ENCODE measurements at regions not wholly inside any gene's neighbourhood (a gene's known extent, or its start where the extent isn't known, plus 50 kb on each side); places are given as distances from the start of the nearest gene placed in this dataset.

- no peaks in the 10 kb centered on the region for H3K4me1 ChIP-seq (ENCODE audit: control insufficient read depth, extremely low read depth, insufficient read depth, low read length)
- dilution Hi-C loops (cut with MboI; ENCODE audit: extremely low pct_ligation_motif_present, low sequenced_read_pairs): no loop called here
- H3K36me3 ChIP-seq (ENCODE audit: control insufficient read depth in 2 of 2, extremely low read depth in 1 of 2, insufficient read depth in 2 of 2, low read length in 2 of 2): no peaks in the 10 kb centered on the region
- TF ChIP-seq, protein P1, sequence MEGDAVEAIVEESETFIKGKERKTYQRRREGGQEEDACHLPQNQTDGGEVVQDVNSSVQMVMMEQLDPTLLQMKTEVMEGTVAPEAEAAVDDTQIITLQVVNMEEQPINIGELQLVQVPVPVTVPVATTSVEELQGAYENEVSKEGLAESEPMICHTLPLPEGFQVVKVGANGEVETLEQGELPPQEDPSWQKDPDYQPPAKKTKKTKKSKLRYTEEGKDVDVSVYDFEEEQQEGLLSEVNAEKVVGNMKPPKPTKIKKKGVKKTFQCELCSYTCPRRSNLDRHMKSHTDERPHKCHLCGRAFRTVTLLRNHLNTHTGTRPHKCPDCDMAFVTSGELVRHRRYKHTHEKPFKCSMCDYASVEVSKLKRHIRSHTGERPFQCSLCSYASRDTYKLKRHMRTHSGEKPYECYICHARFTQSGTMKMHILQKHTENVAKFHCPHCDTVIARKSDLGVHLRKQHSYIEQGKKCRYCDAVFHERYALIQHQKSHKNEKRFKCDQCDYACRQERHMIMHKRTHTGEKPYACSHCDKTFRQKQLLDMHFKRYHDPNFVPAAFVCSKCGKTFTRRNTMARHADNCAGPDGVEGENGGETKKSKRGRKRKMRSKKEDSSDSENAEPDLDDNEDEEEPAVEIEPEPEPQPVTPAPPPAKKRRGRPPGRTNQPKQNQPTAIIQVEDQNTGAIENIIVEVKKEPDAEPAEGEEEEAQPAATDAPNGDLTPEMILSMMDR (IDR thresholded peaks at IDR 0.05; ENCODE audit: extremely low read depth in 1 of 2, insufficient read depth in 1 of 2, low read depth in 1 of 2, low read length in 2 of 2): no peak
- TF ChIP-seq, protein P2, sequence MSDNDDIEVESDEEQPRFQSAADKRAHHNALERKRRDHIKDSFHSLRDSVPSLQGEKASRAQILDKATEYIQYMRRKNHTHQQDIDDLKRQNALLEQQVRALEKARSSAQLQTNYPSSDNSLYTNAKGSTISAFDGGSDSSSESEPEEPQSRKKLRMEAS (IDR thresholded peaks at IDR 0.05; ENCODE audit: insufficient read depth, insufficient read length): no peak
- TF ChIP-seq JUN (IDR thresholded peaks at IDR 0.05; ENCODE audit: borderline replicate concordance, insufficient read depth, insufficient read length, low read depth) (no peak), GATA2 (IDR thresholded peaks at IDR 0.05; ENCODE audit: insufficient read depth, insufficient read length, low read depth, low read length) (no peak), MYC (IDR thresholded peaks at IDR 0.05; ENCODE audit: low read depth, low read length) (no peak)
- H3K9me1 ChIP-seq (replicated peaks; ENCODE audit: control insufficient read depth, extremely low read depth, insufficient read depth, low read length): no peaks in the 10 kb centered on the region
- H4K20me1 ChIP-seq (replicated peaks; ENCODE audit: control insufficient read depth, extremely low read depth, insufficient read depth, low read length): no peaks in the 10 kb centered on the region
- H2AFZ ChIP-seq (ENCODE audit: low read depth, low read length): no peak overlapping the region
- ChIA-PET POLR2A (no interaction called here), CTCF (no interaction called here)
- H3K4me2 ChIP-seq (ENCODE audit: insufficient read depth, low read length): no peak overlapping the region
- H3K27ac ChIP-seq (ENCODE audit: insufficient read depth, low read depth, low read length): no peak overlapping the region
- FAIRE-seq: no peak
- H3K4me3 ChIP-seq (replicated peaks in 1 of 3; ENCODE audit: insufficient read depth in 1 of 3, low read depth in 1 of 3, low read length in 3 of 3): no peak overlapping the region
- no peaks in the 10 kb centered on the region for H3K79me2 ChIP-seq (ENCODE audit: control insufficient read depth, insufficient read depth, low read length)
- intact Hi-C loops (cut with micrococcal nuclease): no loop called here
- no peaks in the 10 kb centered on the region for H3K27me3 ChIP-seq (ENCODE audit: control insufficient read depth in 2 of 2, insufficient read depth in 2 of 2, low read length in 2 of 2)
- H3K9me3 ChIP-seq (replicated peaks; ENCODE audit: control insufficient read depth, insufficient read depth, low read length): no peaks in the 10 kb centered on the region
- H3K9ac ChIP-seq (replicated peaks; ENCODE audit: extremely low read depth, insufficient read depth, low read length): no peak overlapping the region
- no peak for DNase-seq (ENCODE audit: low read depth, low spot score)
- no TSS peak for BruUV-seq (replicated peaks)
Observed at GRCh38 chr5:29654954-29655353, 1538.5 kb upstream of the CDH6 start.

DNA sequence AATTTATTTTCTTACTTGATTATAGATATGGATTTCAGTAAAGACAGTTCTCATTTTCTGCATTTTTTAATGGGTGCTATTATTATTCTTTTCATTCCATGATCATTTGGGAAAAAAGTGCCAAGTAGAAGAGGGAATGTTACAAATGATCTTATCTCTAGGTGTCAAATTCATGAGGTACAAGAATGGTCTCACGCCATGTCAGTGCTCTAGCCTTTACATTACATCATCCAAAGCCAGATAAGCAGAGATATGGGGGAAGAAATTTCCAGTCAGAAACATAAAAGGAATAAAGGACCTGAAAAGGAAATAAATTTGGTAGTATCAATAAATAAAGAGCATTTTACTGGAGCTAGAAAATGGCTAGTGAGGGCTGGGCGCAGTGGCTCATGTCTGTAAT is 1544.2 kb upstream of the CDH6 start:
- ChIA-PET CTCF (no interaction called here), POLR2A (interaction anchor here (0.6 kb wide), 1 partner anchor 60 kb away, joined by 5 read pairs; no protein-coding TSS in a partner anchor)
- Histone ChIP-seq H3K36me3 (ENCODE audit: control insufficient read depth in 2 of 2, extremely low read depth in 1 of 2, insufficient read depth in 2 of 2, low read length in 2 of 2) (no peaks in the 10 kb centered on the region), H3K4me2 (ENCODE audit: insufficient read depth, low read length) (no peak overlapping the region), H3K4me3 (replicated peaks in 1 of 3; ENCODE audit: insufficient read depth in 1 of 3, low read depth in 1 of 3, low read length in 3 of 3) (no peak overlapping the region), H3K9me1 (replicated peaks; ENCODE audit: control insufficient read depth, extremely low read depth, insufficient read depth, low read length) (no peaks in the 10 kb centered on the region), H3K27ac (ENCODE audit: insufficient read depth, low read depth, low read length) (no peak overlapping the region), H3K9ac (replicated peaks; ENCODE audit: extremely low read depth, insufficient read depth, low read length) (no peak overlapping the region), H3K4me1 (ENCODE audit: control insufficient read depth, extremely low read depth, insufficient read depth, low read length) (no peaks in the 10 kb centered on the region), H3K27me3 (ENCODE audit: control insufficient read depth in 2 of 2, insufficient read depth in 2 of 2, low read length in 2 of 2) (no peaks in the 10 kb centered on the region), H3K9me3 (replicated peaks; ENCODE audit: control insufficient read depth, insufficient read depth, low read length) (no peaks in the 10 kb centered on the region), H4K20me1 (replicated peaks; ENCODE audit: control insufficient read depth, extremely low read depth, insufficient read depth, low read length) (no peaks in the 10 kb centered on the region), H2AFZ (ENCODE audit: low read depth, low read length) (no peak overlapping the region), H3K79me2 (ENCODE audit: control insufficient read depth, insufficient read depth, low read length) (no peaks in the 10 kb centered on the region)
- intact Hi-C loops (cut with micrococcal nuclease): no loop called here
- TF ChIP-seq GATA2 (IDR thresholded peaks at IDR 0.05; ENCODE audit: insufficient read depth, insufficient read length, low read depth, low read length) (no peak), MYC (IDR thresholded peaks at IDR 0.05; ENCODE audit: low read depth, low read length) (no peak), POLR2A (IDR thresholded peaks at IDR 0.05; ENCODE audit: low read depth, low read length) (no peak), EZH2 (IDR thresholded peaks at IDR 0.05; ENCODE audit: borderline replicate concordance, low read depth, low read length, severe bottlenecking) (no peak), POLR2AphosphoS5 (IDR thresholded peaks at IDR 0.05; ENCODE audit: insufficient read depth, low read depth, low read length) (no peak), JUN (IDR thresholded peaks at IDR 0.05; ENCODE audit: borderline replicate concordance, insufficient read depth, insufficient read length, low read depth) (no peak), FOS (IDR thresholded peaks at IDR 0.05; ENCODE audit: borderline replicate concordance, insufficient read depth, low read length) (no peak)
- TF ChIP-seq, protein P2 (IDR thresholded peaks at IDR 0.05; ENCODE audit: insufficient read depth, insufficient read length): no peak
- TF ChIP-seq, protein P1 (IDR thresholded peaks at IDR 0.05; ENCODE audit: extremely low read depth in 1 of 2, insufficient read depth in 1 of 2, low read depth in 1 of 2, low read length in 2 of 2): no peak
- dilution Hi-C loops (cut with MboI; ENCODE audit: extremely low pct_ligation_motif_present, low sequenced_read_pairs): no loop called here
- DNase-seq (ENCODE audit: low read depth, low spot score) (no peak), FAIRE-seq (no peak)
- BruUV-seq (replicated peaks): no TSS peak

All from endothelial cell of umbilical vein (primary cell).